SK-N-SH (cell line): ENCODE measurements at regions not wholly inside any gene's neighbourhood (a gene's known extent, or its start where the extent isn't known, plus 50 kb on each side); places are given as distances from the start of the nearest gene placed in this dataset.
"Not testable (repeated sequence)": the region's sequence is repeated elsewhere in the genome, so short reads cannot be mapped to it uniquely, and the experiment has no call there.

ENCODE experiments used
- CTCF ChIA-PET: fragments of 300-600, 350-600 bp; formaldehyde crosslinking; extraction: SDS; loops from one replicate; lab custom pipeline; 2021; lab: Yijun Ruan, JAX
- POLR2A ChIA-PET: fragments of 350-600 bp; sonication (Branson Sonifier 250); formaldehyde crosslinking; extraction: SDS; loops from one replicate; lab custom pipeline; 2020; ENCODE audit warnings: antibody characterized with exemption, inconsistent platforms; lab: Yijun Ruan, JAX
- DNase-seq: peaks from one replicate; pipeline ENCODE4 v3.0.0; 2012
- H2AFZ ChIP-seq: fragments of 200-600 bp; sonication (generic); 2 replicates; pipeline ENCODE4 v1.8.1; 2016; ENCODE audit warnings: antibody characterized with exemption, mild to moderate bottlenecking, low read depth
- H3F3A ChIP-seq: fragments of 200-600 bp; sonication (generic); replicated peaks from 2 replicates; pipeline ENCODE3; 2016; ENCODE audit warnings: antibody characterized with exemption, mild to moderate bottlenecking; ENCODE audit not compliant: insufficient read depth
- H3K27ac ChIP-seq, 2 experiments: fragments of 200-500 bp in 1 of 2; fragments of 200-600 bp in 1 of 2; sonication (Bioruptor generic) in 1 of 2; sonication (generic), shearing (Covaris generic) in 1 of 2; 2 replicates each; pipeline versions ENCODE4 v1.5.1 to v1.6.1; 2014 to 2016; ENCODE audit warnings: low read depth in 2 of 2, inconsistent platforms in 1 of 2, low read length in 1 of 2, mild to moderate bottlenecking in 1 of 2, mixed read lengths in 1 of 2
- H3K27me3 ChIP-seq: fragments of 200-600 bp; sonication (generic), shearing (Covaris generic); 2 replicates; pipeline ENCODE4 v1.6.1; 2016; ENCODE audit warnings: mixed run types; ENCODE audit not compliant: insufficient read depth
- H3K36me3 ChIP-seq, 2 experiments: fragments of 200-500 bp in 1 of 2; fragments of 200-600 bp in 1 of 2; sonication (Bioruptor generic) in 1 of 2; sonication (generic) in 1 of 2; replicated peaks in 1 of 2; 2 replicates each; pipeline versions ENCODE3 to v1.5.1; 2014 to 2016; ENCODE audit warnings: low read length in 1 of 2, mild to moderate bottlenecking in 1 of 2; ENCODE audit not compliant: insufficient read depth in 2 of 2, control insufficient read depth in 1 of 2
- H3K4me1 ChIP-seq, 2 experiments: fragments of 200-500 bp in 1 of 2; fragments of 200-600 bp in 1 of 2; sonication (Bioruptor generic) in 1 of 2; sonication (generic), shearing (Covaris generic) in 1 of 2; 2 replicates each; pipeline versions ENCODE4 v1.5.1 to v1.6.1; 2014 to 2016; ENCODE audit warnings: low read depth in 1 of 2, low read length in 1 of 2, mixed run types in 1 of 2; ENCODE audit not compliant: insufficient read depth in 2 of 2, control insufficient read depth in 1 of 2
- H3K4me2 ChIP-seq: fragments of 200-600 bp; sonication (generic), shearing (Covaris generic); 2 replicates; pipeline ENCODE4 v1.6.1; 2017; ENCODE audit warnings: mixed run types
- H3K4me3 ChIP-seq, 2 experiments: fragments of 200-500 bp in 1 of 2; fragments of 200-600 bp in 1 of 2; sonication (Bioruptor generic) in 1 of 2; sonication (generic), shearing (Covaris generic) in 1 of 2; 2 replicates each; pipeline versions ENCODE4 v1.5.1 to v1.8.1; 2014 to 2016; ENCODE audit warnings: low read depth in 2 of 2, inconsistent platforms in 1 of 2, low read length in 1 of 2, mild to moderate bottlenecking in 1 of 2, mixed read lengths in 1 of 2, moderate library complexity in 1 of 2
- H3K79me2 ChIP-seq: fragments of 200-600 bp; sonication (generic); 2 replicates; pipeline ENCODE4 v1.8.1; 2017; ENCODE audit warnings: mild to moderate bottlenecking; ENCODE audit not compliant: insufficient read depth
- H3K9ac ChIP-seq: fragments of 200-600 bp; sonication (generic); 2 replicates; pipeline ENCODE4 v1.6.1; 2017; ENCODE audit warnings: mixed run types
- H3K9me2 ChIP-seq: fragments of 200-600 bp; sonication (generic); 2 replicates; pipeline ENCODE4 v1.6.1; 2017; ENCODE audit warnings: mixed run types
- H3K9me3 ChIP-seq: fragments of 200-600 bp; sonication (generic); 2 replicates; pipeline ENCODE4 v1.6.1; 2017; ENCODE audit warnings: mixed run types, mild to moderate bottlenecking, moderate library complexity
- H4K20me1 ChIP-seq: fragments of 200-600 bp; sonication (generic); 2 replicates; pipeline ENCODE4 v1.6.1; 2017; ENCODE audit warnings: mild to moderate bottlenecking, mixed run types; ENCODE audit not compliant: insufficient read depth
- ELF1 ChIP-seq: IDR thresholded peaks from 2 replicates; pipeline ENCODE4 v1.4.0; 2012
- FOSL2 ChIP-seq: IDR thresholded peaks from 2 replicates; pipeline ENCODE4 v1.4.0; 2012; ENCODE audit warnings: low read depth, mild to moderate bottlenecking, moderate library complexity, borderline replicate concordance
- FOXJ3 ChIP-seq: sonication (generic); formaldehyde crosslinking; IDR thresholded peaks from 2 replicates; pipeline ENCODE4 v1.5.1; 2020; ENCODE audit warnings: mild to moderate bottlenecking, missing genetic modification reagents
- FOXM1 ChIP-seq: IDR thresholded peaks from 2 replicates; pipeline ENCODE4 v1.4.0; 2012; ENCODE audit warnings: low read depth, mild to moderate bottlenecking
- GABPA ChIP-seq: IDR thresholded peaks from 2 replicates; pipeline ENCODE4 v1.4.0; 2012; ENCODE audit warnings: low read depth, mild to moderate bottlenecking
- IRF3 ChIP-seq: fragments of 150-350 bp; IDR thresholded peaks from 2 replicates; pipeline ENCODE4 v1.6.1; 2016; ENCODE audit warnings: mild to moderate bottlenecking, low read depth, low read length
- MEF2A ChIP-seq: IDR thresholded peaks from 2 replicates; pipeline ENCODE4 v1.4.0; 2012; ENCODE audit warnings: low read depth, borderline replicate concordance
- NFIC ChIP-seq: IDR thresholded peaks from 2 replicates; pipeline ENCODE4 v1.4.0; 2012; ENCODE audit warnings: borderline replicate concordance
- NRF1 ChIP-seq: IDR thresholded peaks from 2 replicates; pipeline ENCODE4 v1.6.1; 2012; ENCODE audit warnings: low read depth, mild to moderate bottlenecking, low read length
- POLR2AphosphoS5 ChIP-seq: IDR thresholded peaks from 2 replicates; pipeline ENCODE4 v1.6.1; 2012; ENCODE audit warnings: low read depth, low read length
- TAF1 ChIP-seq: IDR thresholded peaks from 2 replicates; pipeline ENCODE4 v1.6.1; 2012; ENCODE audit warnings: low read depth, mild to moderate bottlenecking, low read length, moderate library complexity, borderline replicate concordance
- TEAD4 ChIP-seq: IDR thresholded peaks from 2 replicates; pipeline ENCODE4 v1.4.0; 2012; ENCODE audit warnings: mild to moderate bottlenecking, borderline replicate concordance; ENCODE audit not compliant: insufficient read depth
- USF1 ChIP-seq: IDR thresholded peaks from 2 replicates; pipeline ENCODE4 v1.4.0; 2012; ENCODE audit warnings: low read depth, borderline replicate concordance
- WGBS: methylation state at CpG from one replicate; pipeline ENCODE4 v1.1.6; 2017; ENCODE audit warnings: low lambda C conversion rate; 5-methylcytosine and 5-hydroxymethylcytosine counted together
- TF ChIP-seq, protein P1 (sequence below): IDR thresholded peaks from 2 replicates; pipeline ENCODE4 v1.4.0; 2012; ENCODE audit warnings: low read depth, borderline replicate concordance
- TF ChIP-seq, protein P2 (sequence below): IDR thresholded peaks from 2 replicates; pipeline ENCODE4; 2012

- TF ChIP-seq USF1 (no peak), FOXM1 (no peak)
These were observed 189.5 kb upstream of the SPOPL start (continued) for GRCh38 chr2:138312061-138312460.

- POLR2A ChIA-PET, H3K27ac ChIP-seq, H4K20me1 ChIP-seq, H3K27me3 ChIP-seq, H3K9ac ChIP-seq, H3K4me2 ChIP-seq, H3K79me2 ChIP-seq, H2AFZ ChIP-seq, DNase-seq, H3K4me3 ChIP-seq, H3F3A ChIP-seq, H3K9me2 ChIP-seq, H3K9me3 ChIP-seq, H3K36me3 ChIP-seq, CTCF ChIA-PET, H3K4me1 ChIP-seq: not testable (repeated sequence)
These were observed 186.0 kb upstream of the SPOPL start for GRCh38 chr2:138315619-138316018.

DNA sequence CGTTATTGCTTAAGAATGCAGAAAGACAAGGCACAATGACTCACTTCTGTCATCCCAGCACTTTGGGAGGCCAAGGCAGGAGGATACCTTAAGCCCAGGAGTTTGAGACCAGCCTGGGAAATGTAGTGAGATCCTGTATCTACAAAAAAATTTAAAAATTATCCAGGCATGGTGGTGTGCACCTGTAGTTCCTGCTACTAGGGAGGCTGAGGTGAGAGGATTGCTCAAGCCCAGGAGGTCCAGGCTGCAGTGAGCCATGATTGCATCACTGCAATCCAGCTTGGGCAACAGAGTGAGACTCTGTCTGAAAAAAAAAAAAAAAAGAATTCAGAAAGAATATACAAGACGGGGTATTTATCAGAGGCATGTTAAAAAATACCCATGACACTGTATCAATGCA, 182.0 kb upstream of the SPOPL start:
- H3K9me3 ChIP-seq = no peaks in the 10 kb centered on the region
- H3K79me2 ChIP-seq = no peaks in the 10 kb centered on the region
- H3K27me3 ChIP-seq = no peaks in the 10 kb centered on the region
- POLR2A ChIA-PET = no interaction called here
- WGBS = 66% methylated on average over 2 of the region's 2 CpGs
- no peak for TF ChIP-seq FOXJ3 (CRISPR knock-in tag)
- TF ChIP-seq FOXM1 = no peak
- no peak for TF ChIP-seq POLR2AphosphoS5
- no peak for TF ChIP-seq GABPA
- TF ChIP-seq USF1 = no peak
- TF ChIP-seq NRF1 = no peak
- TF ChIP-seq, protein P1, sequence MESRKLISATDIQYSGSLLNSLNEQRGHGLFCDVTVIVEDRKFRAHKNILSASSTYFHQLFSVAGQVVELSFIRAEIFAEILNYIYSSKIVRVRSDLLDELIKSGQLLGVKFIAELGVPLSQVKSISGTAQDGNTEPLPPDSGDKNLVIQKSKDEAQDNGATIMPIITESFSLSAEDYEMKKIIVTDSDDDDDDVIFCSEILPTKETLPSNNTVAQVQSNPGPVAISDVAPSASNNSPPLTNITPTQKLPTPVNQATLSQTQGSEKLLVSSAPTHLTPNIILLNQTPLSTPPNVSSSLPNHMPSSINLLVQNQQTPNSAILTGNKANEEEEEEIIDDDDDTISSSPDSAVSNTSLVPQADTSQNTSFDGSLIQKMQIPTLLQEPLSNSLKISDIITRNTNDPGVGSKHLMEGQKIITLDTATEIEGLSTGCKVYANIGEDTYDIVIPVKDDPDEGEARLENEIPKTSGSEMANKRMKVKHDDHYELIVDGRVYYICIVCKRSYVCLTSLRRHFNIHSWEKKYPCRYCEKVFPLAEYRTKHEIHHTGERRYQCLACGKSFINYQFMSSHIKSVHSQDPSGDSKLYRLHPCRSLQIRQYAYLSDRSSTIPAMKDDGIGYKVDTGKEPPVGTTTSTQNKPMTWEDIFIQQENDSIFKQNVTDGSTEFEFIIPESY = no peak
- no peak for TF ChIP-seq ELF1
- no peak for TF ChIP-seq IRF3
- TF ChIP-seq, protein P2, sequence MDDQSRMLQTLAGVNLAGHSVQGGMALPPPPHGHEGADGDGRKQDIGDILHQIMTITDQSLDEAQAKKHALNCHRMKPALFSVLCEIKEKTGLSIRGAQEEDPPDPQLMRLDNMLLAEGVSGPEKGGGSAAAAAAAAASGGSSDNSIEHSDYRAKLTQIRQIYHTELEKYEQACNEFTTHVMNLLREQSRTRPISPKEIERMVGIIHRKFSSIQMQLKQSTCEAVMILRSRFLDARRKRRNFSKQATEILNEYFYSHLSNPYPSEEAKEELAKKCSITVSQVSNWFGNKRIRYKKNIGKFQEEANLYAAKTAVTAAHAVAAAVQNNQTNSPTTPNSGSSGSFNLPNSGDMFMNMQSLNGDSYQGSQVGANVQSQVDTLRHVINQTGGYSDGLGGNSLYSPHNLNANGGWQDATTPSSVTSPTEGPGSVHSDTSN = no peak
- no peak for TF ChIP-seq MEF2A
- TF ChIP-seq NFIC = no peak
- no peak for TF ChIP-seq FOSL2
- TF ChIP-seq TEAD4 = no peak
- no peak for TF ChIP-seq TAF1
- no peaks in the 10 kb centered on the region for H4K20me1 ChIP-seq
- H3F3A ChIP-seq = no peaks in the 10 kb centered on the region
- no peaks in the 10 kb centered on the region for H3K9me2 ChIP-seq
- H3K4me1 ChIP-seq = no peaks in the 10 kb centered on the region
- H3K27ac ChIP-seq = no peak overlapping the region
- H3K9ac ChIP-seq = no peak overlapping the region
- DNase-seq = no peak
- no peak overlapping the region for H3K4me2 ChIP-seq
- no peak overlapping the region for H3K4me3 ChIP-seq
- CTCF ChIA-PET = no interaction called here
- H3K36me3 ChIP-seq = no peaks in the 10 kb centered on the region
- H2AFZ ChIP-seq = no peak overlapping the region
